CD4-positive, alpha-beta T cell (primary cell): ENCODE measurements at regions not wholly inside any gene's neighbourhood (a gene's known extent, or its start where the extent isn't known, plus 50 kb on each side); places are given as distances from the start of the nearest gene placed in this dataset.

ENCODE experiments used
- ATAC-seq: fragments of 200-7000 bp; cut with Tn5 transposase; one replicate; pipeline ENCODE4 v1.10.0; 2022; ENCODE audit warnings: mild to moderate bottlenecking; ENCODE audit not compliant: poor library complexity
- CTCF ChIA-PET: fragments of 350-600 bp; sonication (Branson Sonifier 250); formaldehyde crosslinking; loops from one replicate; lab custom pipeline; 2021; ENCODE audit warnings: antibody characterized with exemption, inconsistent platforms; lab: Charles Lee
- POLR2A ChIA-PET: fragments of 350-600 bp; sonication (Branson Sonifier 250); formaldehyde crosslinking; loops from one replicate; lab custom pipeline; 2021; ENCODE audit warnings: antibody characterized with exemption, inconsistent platforms; lab: Charles Lee
- DNase-seq, 14 experiments: peaks; one replicate each; pipeline ENCODE4 v3.0.0-alpha.2; 2013 to 2020; ENCODE audit warnings: mixed read lengths in 2 of 14
- H3K27ac ChIP-seq, 2 donors: one replicate each; pipeline versions ENCODE4 v1.5.1 to v1.7.0; 2013; ENCODE audit warnings: low read length in 2 of 2, low read depth in 1 of 2, mild to moderate bottlenecking in 1 of 2
- H3K27me3 ChIP-seq, 2 experiments: 1 replicate in 1 of 2; 2 replicates in 1 of 2; pipeline versions ENCODE4 v1.6.1 to v1.7.0; 2013; ENCODE audit warnings: low read length in 2 of 2, control low read depth in 1 of 2, mild to moderate bottlenecking in 1 of 2, moderate library complexity in 1 of 2; ENCODE audit not compliant: insufficient read depth in 2 of 2, control insufficient read depth in 1 of 2
- H3K36me3 ChIP-seq: one replicate; pipeline ENCODE4 v1.6.1; 2013; ENCODE audit warnings: low read length, control low read depth; ENCODE audit not compliant: insufficient read depth
- H3K4me1 ChIP-seq: one replicate; pipeline ENCODE4 v1.6.1; 2013; ENCODE audit warnings: low read length, control low read depth; ENCODE audit not compliant: insufficient read depth
- H3K4me3 ChIP-seq: one replicate; pipeline ENCODE4 v1.5.1; 2013; ENCODE audit warnings: mild to moderate bottlenecking, low read length, moderate library complexity
- H3K9me3 ChIP-seq, 2 experiments: 1 replicate in 1 of 2; 2 replicates in 1 of 2; pipeline versions ENCODE4 v1.6.1 to v1.7.0; 2013; ENCODE audit warnings: low read length in 2 of 2, mild to moderate bottlenecking in 2 of 2, control low read depth in 1 of 2, moderate library complexity in 1 of 2; ENCODE audit not compliant: control insufficient read depth in 1 of 2, insufficient read depth in 1 of 2
- H3K27ac Mint-ChIP-seq: one replicate; pipeline ENCODE4 v1.8.0; 2020; ENCODE audit warnings: mixed read lengths
- H3K27me3 Mint-ChIP-seq: one replicate; pipeline ENCODE4 v1.8.0; 2021; ENCODE audit warnings: mixed read lengths
- H3K36me3 Mint-ChIP-seq: one replicate; pipeline ENCODE4 v1.8.0; 2021; ENCODE audit warnings: low read depth, mixed read lengths
- H3K4me1 Mint-ChIP-seq: one replicate; pipeline ENCODE4 v1.8.0; 2021; ENCODE audit warnings: low read depth, mixed read lengths
- H3K4me3 Mint-ChIP-seq: one replicate; pipeline ENCODE4 v1.8.0; 2020; ENCODE audit warnings: mild to moderate bottlenecking, mixed read lengths
- H3K9me3 Mint-ChIP-seq: one replicate; pipeline ENCODE4 v1.8.0; 2020; ENCODE audit warnings: mixed read lengths
- intact Hi-C, 2 experiments: fragments of 100-400 bp; cut with DNase I in 1 of 2; cut with micrococcal nuclease in 1 of 2; formaldehyde crosslinking; loops; one replicate each; pipeline versions ENCODE4 v1.15.1 to v1.9.0; 2023 to 2025; cut with DNase I, micrococcal nuclease
- TF ChIP-seq, protein P1 (sequence below): fragments of 200-600 bp; IDR thresholded peaks from one replicate; pipeline ENCODE4 v1.8.0; 2022; ENCODE audit warnings: antibody characterized with exemption, mild to moderate bottlenecking

DNA sequence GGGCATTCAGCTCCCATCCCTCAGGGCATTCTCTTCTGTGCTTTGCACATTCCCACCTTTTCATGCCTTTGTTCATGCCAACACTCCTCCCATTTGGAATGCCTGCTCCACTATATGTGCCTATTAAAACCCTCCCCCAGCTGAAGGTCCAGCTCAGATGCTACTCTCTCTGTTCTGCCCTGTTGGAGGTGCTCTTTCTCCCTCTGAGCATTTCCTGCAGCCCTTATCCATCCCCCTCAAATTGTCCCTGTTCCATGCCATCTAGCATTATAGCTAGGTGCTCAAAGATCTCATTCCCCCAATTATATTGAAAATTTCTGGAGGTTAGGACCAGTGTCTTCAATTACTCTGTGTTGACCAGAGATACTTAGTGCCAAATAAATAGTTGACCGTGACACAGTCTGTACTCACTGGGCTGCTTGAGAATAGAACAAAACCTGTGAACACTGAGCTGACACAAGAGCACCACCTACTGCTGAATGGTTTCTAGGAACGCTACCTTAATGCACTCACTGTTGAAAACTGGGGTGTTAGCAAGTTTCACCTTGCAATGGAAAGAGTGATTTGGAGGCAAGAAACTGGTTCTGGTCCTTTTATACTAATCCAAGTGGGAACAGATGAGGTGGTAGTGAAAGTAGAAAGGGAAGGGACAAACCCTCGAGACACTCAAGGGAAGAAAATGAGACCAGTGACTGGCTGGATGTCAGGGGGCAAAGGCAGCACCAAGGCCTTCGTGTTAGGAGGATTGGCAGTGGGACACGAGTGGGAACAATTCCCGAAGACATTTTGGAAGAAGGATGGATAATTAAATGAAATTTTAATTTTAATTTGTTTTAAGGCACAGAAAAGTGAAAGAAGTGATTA is 289.8 kb upstream of the ROPN1 start:
- H3K27ac ChIP-seq = no peak overlapping the region
- no peaks in the 10 kb centered on the region for H3K9me3 ChIP-seq
- H3K36me3 Mint-ChIP-seq = no peaks in the 10 kb centered on the region
- no peak overlapping the region for H3K4me3 ChIP-seq
- H3K36me3 ChIP-seq = no peaks in the 10 kb centered on the region
- intact Hi-C loops = no loop called here
- DNase-seq = no peak
- POLR2A ChIA-PET = no interaction called here
- no peaks in the 10 kb centered on the region for H3K4me1 ChIP-seq
- CTCF ChIA-PET = no interaction called here
- no peak overlapping the region for H3K27ac Mint-ChIP-seq
- no peak for ATAC-seq
- no peaks in the 10 kb centered on the region for H3K27me3 ChIP-seq
- H3K9me3 Mint-ChIP-seq = no peaks in the 10 kb centered on the region
- H3K27me3 Mint-ChIP-seq = peaks cover 27% of the 10 kb centered on the region
- TF ChIP-seq, protein P1, sequence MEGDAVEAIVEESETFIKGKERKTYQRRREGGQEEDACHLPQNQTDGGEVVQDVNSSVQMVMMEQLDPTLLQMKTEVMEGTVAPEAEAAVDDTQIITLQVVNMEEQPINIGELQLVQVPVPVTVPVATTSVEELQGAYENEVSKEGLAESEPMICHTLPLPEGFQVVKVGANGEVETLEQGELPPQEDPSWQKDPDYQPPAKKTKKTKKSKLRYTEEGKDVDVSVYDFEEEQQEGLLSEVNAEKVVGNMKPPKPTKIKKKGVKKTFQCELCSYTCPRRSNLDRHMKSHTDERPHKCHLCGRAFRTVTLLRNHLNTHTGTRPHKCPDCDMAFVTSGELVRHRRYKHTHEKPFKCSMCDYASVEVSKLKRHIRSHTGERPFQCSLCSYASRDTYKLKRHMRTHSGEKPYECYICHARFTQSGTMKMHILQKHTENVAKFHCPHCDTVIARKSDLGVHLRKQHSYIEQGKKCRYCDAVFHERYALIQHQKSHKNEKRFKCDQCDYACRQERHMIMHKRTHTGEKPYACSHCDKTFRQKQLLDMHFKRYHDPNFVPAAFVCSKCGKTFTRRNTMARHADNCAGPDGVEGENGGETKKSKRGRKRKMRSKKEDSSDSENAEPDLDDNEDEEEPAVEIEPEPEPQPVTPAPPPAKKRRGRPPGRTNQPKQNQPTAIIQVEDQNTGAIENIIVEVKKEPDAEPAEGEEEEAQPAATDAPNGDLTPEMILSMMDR = no peak
- H3K4me3 Mint-ChIP-seq = no peak overlapping the region
- H3K4me1 Mint-ChIP-seq = no peaks in the 10 kb centered on the region

DNA sequence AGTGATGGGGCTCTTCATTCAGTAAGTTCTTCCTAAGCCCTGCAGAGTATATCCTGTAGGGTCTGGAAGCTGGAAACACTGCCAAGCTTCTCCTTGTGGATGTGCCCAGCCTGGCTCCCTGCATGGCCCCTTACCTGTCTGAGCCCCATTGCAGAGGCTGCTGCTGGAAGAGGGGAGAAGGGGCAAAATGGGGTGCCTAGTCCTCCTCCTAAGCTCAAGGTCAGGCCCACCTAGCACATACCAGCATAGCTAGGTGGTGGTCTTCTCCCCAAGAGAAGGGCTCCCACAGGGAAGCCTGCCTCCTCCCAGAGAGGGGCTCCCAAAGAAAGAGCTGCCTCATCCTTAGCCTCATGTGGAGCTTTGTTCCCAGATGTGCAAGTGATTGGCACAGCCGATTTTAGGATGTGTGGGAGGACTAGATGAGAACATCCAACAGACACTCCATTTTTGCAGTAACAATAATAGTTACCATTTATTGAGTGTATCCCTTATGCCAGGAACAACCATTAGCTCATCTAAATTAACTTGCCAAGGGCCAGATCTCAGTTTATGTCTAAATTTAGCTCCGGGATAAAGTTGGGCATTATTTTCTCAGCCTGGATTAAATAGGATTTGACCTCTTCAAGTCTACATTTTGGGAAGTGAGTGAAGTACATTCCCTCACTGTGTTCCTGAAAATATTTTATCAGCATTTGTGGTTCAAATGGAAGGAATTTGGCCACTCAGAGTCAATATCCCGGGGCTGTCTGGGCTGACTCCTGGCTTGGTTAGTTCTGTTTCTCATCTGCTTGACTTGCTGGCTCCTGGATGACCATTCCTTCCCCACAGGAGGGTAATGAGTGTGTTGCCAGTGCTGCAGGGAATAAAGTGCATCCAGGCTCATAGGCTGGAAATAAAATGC is 291.1 kb upstream of the ROPN1 start:
- Mint-ChIP-seq H3K27me3 (peaks cover 32% of the 10 kb centered on the region), H3K36me3 (no peaks in the 10 kb centered on the region), H3K4me1 (no peaks in the 10 kb centered on the region), H3K27ac (no peak overlapping the region), H3K9me3 (no peaks in the 10 kb centered on the region), H3K4me3 (no peak overlapping the region)
- H3K36me3 ChIP-seq = no peaks in the 10 kb centered on the region
- POLR2A ChIA-PET = no interaction called here
- H3K9me3 ChIP-seq = no peaks in the 10 kb centered on the region
- no peak for DNase-seq
- no peak overlapping the region for H3K27ac ChIP-seq
- no peak for ATAC-seq
- intact Hi-C loops = no loop called here
- H3K4me3 ChIP-seq = no peak overlapping the region
- H3K27me3 ChIP-seq = no peaks in the 10 kb centered on the region
- TF ChIP-seq, protein P1 = no peak
- H3K4me1 ChIP-seq = no peaks in the 10 kb centered on the region
- CTCF ChIA-PET = no interaction called here

DNA sequence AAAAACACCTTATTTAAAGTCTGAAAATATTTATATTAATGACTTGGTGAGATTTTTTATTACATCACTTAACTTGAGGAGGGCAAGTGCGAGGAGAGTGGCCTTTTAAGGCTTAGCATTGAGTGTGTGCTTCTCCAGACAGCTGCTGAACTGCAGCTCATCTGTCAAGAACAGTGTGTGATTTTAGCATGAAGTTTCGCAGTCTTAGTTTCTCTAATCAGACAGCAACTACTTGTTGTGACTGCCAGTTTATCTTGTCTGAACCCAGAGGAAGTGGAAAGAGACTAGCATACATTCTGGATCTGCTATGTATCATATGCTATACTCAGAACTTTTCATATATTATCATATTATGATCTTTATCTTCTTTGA is 291.7 kb upstream of the ROPN1 start:
- Histone ChIP-seq H3K4me3 (no peak overlapping the region), H3K27me3 (peaks cover 0 to 4% of the 10 kb centered on the region in 2 experiments), H3K9me3 (no peaks in the 10 kb centered on the region), H3K4me1 (no peaks in the 10 kb centered on the region), H3K27ac (no peak overlapping the region), H3K36me3 (no peaks in the 10 kb centered on the region)
- TF ChIP-seq, protein P1 = no peak
- Mint-ChIP-seq H3K27me3 (peaks cover 32% of the 10 kb centered on the region), H3K4me3 (no peak overlapping the region), H3K9me3 (no peaks in the 10 kb centered on the region), H3K4me1 (no peaks in the 10 kb centered on the region), H3K36me3 (no peaks in the 10 kb centered on the region), H3K27ac (no peak overlapping the region)
- no peak for ATAC-seq
- ChIA-PET CTCF (no interaction called here), POLR2A (no interaction called here)
- intact Hi-C loops = no loop called here
- no peak for DNase-seq
